Liver (tissue), 3 donors: ENCODE measurements at regions not wholly inside any gene's neighbourhood (a gene's known extent, or its start where the extent isn't known, plus 50 kb on each side); places are given as distances from the start of the nearest gene placed in this dataset.

Experiments
- EGR1 ChIP-seq, 2 donors: IDR thresholded peaks; 2 replicates each; pipeline ENCODE4 v1.6.1; 2016 to 2018; ENCODE audit warnings: antibody characterized with exemption in 2 of 2, low read depth in 2 of 2
- FOXA1 ChIP-seq: IDR thresholded peaks from 2 replicates; pipeline ENCODE4 v1.6.1; 2016; ENCODE audit warnings: antibody characterized with exemption
- GABPA ChIP-seq, 2 donors: IDR thresholded peaks in 1 of 2; conservative IDR thresholded peaks in 1 of 2; 2 replicates each; pipeline ENCODE4 v1.6.1; 2016; ENCODE audit warnings: antibody characterized with exemption in 2 of 2, mild to moderate bottlenecking in 1 of 2, moderate library complexity in 1 of 2
- HNF4G ChIP-seq: IDR thresholded peaks from 2 replicates; pipeline ENCODE4 v1.6.1; 2016; ENCODE audit warnings: antibody characterized with exemption
- JUND ChIP-seq, 2 donors: IDR thresholded peaks; 2 replicates each; pipeline ENCODE4 v1.6.1; 2016; ENCODE audit warnings: antibody characterized with exemption in 2 of 2
- RAD21 ChIP-seq, 2 donors: IDR thresholded peaks; 2 replicates each; pipeline ENCODE4 v1.6.1; 2016; ENCODE audit warnings: antibody characterized with exemption in 2 of 2, mild to moderate bottlenecking in 2 of 2
- RXRA ChIP-seq, 2 donors: IDR thresholded peaks; 2 replicates each; pipeline ENCODE4 v1.6.1; 2017 to 2018; ENCODE audit warnings: antibody characterized with exemption in 2 of 2, mild to moderate bottlenecking in 1 of 2
- SP1 ChIP-seq: IDR thresholded peaks from 2 replicates; pipeline ENCODE4 v1.6.1; 2018; ENCODE audit warnings: antibody characterized with exemption, mild to moderate bottlenecking
- TAF1 ChIP-seq: conservative IDR thresholded peaks from 2 replicates; pipeline ENCODE4 v1.6.1; 2016; ENCODE audit warnings: antibody characterized with exemption, mild to moderate bottlenecking
- YY1 ChIP-seq: IDR thresholded peaks from 2 replicates; pipeline ENCODE4 v1.6.1; 2016; ENCODE audit warnings: antibody characterized with exemption, mild to moderate bottlenecking
- TF ChIP-seq, protein P1 (sequence below): fragments of 150-350 bp; IDR thresholded peaks from 2 replicates; pipeline ENCODE4 v1.5.1; 2017; ENCODE audit warnings: improper control_type of control experiment, low read depth, low read length; ENCODE audit not compliant: missing input control
- TF ChIP-seq, protein P2 (sequence below): IDR thresholded peaks from 2 replicates; pipeline ENCODE4 v1.6.1; 2016; ENCODE audit warnings: antibody characterized with exemption
- TF ChIP-seq, protein P3 (sequence below): IDR thresholded peaks from 2 replicates; pipeline ENCODE4 v1.6.1; 2016; ENCODE audit warnings: antibody characterized with exemption, mild to moderate bottlenecking
- TF ChIP-seq, protein P4 (sequence below): IDR thresholded peaks from 2 replicates; pipeline ENCODE4 v1.6.1; 2016; ENCODE audit warnings: antibody characterized with exemption
- donor health status: healthy.
- donor health status: healthy.

DNA sequence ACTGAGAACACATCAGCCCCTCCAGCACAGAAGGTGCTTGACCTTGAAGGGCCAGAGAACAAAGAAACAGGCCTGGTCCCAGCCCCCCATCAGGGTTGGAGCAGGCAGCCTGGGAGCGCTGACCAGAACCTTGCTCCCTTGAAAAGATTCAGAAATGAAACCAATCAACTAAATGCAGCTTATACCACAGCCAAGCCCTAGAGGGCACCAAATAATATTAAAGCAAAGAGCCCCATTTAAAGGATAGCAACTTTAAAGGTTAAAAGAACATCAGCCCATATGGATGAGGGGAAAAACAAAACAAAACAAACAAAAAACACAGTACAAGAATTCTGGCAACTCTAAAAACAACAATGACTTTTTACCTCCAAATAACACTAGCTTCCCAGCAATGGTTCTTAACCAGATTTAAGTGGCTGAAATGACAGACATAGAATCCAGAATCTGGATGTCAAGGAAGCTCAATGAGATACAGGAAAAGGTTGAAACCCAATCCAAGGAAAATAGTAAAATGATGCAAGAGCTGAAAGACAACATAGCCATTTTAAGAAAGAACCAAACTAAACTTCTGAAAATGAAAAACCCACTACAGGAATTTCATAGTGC lies 471.9 kb downstream of the MTRR start:
- TF ChIP-seq, protein P1, sequence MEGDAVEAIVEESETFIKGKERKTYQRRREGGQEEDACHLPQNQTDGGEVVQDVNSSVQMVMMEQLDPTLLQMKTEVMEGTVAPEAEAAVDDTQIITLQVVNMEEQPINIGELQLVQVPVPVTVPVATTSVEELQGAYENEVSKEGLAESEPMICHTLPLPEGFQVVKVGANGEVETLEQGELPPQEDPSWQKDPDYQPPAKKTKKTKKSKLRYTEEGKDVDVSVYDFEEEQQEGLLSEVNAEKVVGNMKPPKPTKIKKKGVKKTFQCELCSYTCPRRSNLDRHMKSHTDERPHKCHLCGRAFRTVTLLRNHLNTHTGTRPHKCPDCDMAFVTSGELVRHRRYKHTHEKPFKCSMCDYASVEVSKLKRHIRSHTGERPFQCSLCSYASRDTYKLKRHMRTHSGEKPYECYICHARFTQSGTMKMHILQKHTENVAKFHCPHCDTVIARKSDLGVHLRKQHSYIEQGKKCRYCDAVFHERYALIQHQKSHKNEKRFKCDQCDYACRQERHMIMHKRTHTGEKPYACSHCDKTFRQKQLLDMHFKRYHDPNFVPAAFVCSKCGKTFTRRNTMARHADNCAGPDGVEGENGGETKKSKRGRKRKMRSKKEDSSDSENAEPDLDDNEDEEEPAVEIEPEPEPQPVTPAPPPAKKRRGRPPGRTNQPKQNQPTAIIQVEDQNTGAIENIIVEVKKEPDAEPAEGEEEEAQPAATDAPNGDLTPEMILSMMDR = peak; percentile 48
- TF ChIP-seq YY1 = no peak
- TF ChIP-seq, protein P2, sequence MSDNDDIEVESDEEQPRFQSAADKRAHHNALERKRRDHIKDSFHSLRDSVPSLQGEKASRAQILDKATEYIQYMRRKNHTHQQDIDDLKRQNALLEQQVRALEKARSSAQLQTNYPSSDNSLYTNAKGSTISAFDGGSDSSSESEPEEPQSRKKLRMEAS = no peak
- TF ChIP-seq FOXA1 = no peak
- TF ChIP-seq RXRA (IDR thresholded peaks at IDR 0.05) = no peak
- TF ChIP-seq, protein P3, sequence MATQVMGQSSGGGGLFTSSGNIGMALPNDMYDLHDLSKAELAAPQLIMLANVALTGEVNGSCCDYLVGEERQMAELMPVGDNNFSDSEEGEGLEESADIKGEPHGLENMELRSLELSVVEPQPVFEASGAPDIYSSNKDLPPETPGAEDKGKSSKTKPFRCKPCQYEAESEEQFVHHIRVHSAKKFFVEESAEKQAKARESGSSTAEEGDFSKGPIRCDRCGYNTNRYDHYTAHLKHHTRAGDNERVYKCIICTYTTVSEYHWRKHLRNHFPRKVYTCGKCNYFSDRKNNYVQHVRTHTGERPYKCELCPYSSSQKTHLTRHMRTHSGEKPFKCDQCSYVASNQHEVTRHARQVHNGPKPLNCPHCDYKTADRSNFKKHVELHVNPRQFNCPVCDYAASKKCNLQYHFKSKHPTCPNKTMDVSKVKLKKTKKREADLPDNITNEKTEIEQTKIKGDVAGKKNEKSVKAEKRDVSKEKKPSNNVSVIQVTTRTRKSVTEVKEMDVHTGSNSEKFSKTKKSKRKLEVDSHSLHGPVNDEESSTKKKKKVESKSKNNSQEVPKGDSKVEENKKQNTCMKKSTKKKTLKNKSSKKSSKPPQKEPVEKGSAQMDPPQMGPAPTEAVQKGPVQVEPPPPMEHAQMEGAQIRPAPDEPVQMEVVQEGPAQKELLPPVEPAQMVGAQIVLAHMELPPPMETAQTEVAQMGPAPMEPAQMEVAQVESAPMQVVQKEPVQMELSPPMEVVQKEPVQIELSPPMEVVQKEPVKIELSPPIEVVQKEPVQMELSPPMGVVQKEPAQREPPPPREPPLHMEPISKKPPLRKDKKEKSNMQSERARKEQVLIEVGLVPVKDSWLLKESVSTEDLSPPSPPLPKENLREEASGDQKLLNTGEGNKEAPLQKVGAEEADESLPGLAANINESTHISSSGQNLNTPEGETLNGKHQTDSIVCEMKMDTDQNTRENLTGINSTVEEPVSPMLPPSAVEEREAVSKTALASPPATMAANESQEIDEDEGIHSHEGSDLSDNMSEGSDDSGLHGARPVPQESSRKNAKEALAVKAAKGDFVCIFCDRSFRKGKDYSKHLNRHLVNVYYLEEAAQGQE = no peak
- no peak for TF ChIP-seq JUND (IDR thresholded peaks at IDR 0.05)
- TF ChIP-seq GABPA (IDR thresholded peaks at IDR 0.05 in 1 of 2, conservative IDR thresholded peaks at IDR 0.05 in 1 of 2) = no peak
- no peak for TF ChIP-seq TAF1
- no peak for TF ChIP-seq SP1
- TF ChIP-seq HNF4G = no peak
- TF ChIP-seq, protein P4, sequence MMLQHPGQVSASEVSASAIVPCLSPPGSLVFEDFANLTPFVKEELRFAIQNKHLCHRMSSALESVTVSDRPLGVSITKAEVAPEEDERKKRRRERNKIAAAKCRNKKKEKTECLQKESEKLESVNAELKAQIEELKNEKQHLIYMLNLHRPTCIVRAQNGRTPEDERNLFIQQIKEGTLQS = no peak
- peak; percentile 69 to 74 for TF ChIP-seq RAD21 (IDR thresholded peaks at IDR 0.05)
- TF ChIP-seq EGR1 (IDR thresholded peaks at IDR 0.05; ENCODE audit: low read depth in 2 of 2) = no peak
